ENCODE measurements at regions not wholly inside any gene's neighbourhood (a gene's known extent, or its start where the extent isn't known, plus 50 kb on each side); places are given as distances from the start of the nearest gene placed in this dataset.

DNA sequence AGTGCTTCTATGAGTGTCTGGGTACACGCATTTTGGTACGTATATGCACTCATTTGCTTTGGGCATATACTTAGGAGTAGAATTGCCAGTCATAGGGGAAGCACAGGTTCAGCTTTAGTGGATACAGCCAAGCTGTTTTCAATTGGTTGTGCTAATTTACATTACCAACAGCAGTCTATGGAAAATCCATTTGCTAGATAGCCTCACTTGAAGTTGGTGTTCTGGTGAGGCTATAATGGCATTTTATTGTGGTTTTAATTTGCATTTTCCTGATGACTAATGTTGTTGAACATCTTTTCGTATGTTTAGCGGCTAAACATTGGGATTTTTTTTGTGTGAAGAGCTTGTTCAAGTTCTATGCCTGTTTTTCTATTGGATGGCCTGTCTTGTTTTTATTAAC lies 76.8 kb upstream of the ANKH start:
- dilution Hi-C loops (cut with MboI; ENCODE audit: extremely low pct_ligation_motif_present, low sequenced_read_pairs), result no loop called here

DNA sequence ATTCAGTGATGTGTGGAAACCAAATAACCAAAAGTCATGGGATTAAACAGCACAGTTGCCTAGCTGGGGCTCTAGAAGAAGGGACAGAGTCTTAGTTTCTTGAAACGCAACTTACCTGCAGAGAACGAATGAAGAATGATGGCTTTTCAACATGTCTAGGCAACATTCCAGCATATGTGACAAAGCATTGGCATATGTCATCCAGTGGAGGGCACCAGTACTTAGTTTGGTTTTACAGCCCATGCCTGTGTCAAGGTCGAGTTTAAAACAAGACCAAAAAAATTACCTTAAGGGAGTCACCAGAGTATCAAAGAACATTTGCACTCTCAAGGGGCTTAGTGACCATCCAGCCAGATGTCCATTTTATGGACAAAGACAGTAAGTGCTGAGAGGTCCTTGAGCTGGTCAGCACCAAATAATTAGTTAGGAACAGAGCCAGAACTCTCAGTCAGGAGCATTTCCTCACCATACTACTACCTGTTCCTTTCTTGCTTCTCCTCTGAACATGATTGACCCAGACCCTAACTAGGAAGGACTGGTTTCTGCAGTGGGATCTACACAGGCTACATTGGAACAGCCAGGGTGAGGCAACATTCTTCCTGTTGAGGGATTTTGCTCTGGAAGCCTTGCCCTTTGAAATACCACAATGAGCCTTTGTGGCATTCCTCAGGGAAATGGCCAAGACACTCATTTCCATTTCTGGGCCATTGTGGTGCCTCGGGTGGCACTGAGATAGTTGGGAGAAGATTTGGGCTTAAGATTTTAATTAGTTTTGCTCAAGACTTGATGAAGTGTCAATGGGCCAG lies 75.4 kb upstream of the ANKH start:
- no peaks in the 10 kb centered on the region for H3K9me3 ChIP-seq (ENCODE audit: control insufficient read depth, low read depth, low read length)
- H2AFZ ChIP-seq (ENCODE audit: control insufficient read depth, low read length), result no peak overlapping the region
- H3K27ac ChIP-seq (ENCODE audit: control insufficient read depth, insufficient read depth, low read length), result no peak overlapping the region
- no peak overlapping the region for H3K4me2 ChIP-seq (ENCODE audit: control insufficient read depth, extremely low read depth, insufficient read depth, low read depth, low read length)
- no peaks in the 10 kb centered on the region for H3K27me3 ChIP-seq (ENCODE audit: control insufficient read depth, extremely low read depth, insufficient read depth, low read length)
- FAIRE-seq (peak; percentile 88), DNase-seq (ENCODE audit: low read depth, low spot score) (no peak)
- H3K9me1 ChIP-seq (ENCODE audit: control insufficient read depth, extremely low read depth, insufficient read depth, low read length), result no peaks in the 10 kb centered on the region
- H3K36me3 ChIP-seq (ENCODE audit: control insufficient read depth in 2 of 2, extremely low read depth in 1 of 2, insufficient read depth in 2 of 2, low read length in 2 of 2), result no peaks in the 10 kb centered on the region
- H3K4me1 ChIP-seq (ENCODE audit: control insufficient read depth, extremely low read depth, insufficient read depth, low read length), result peaks cover 2% of the 10 kb centered on the region
- dilution Hi-C loops (cut with MboI; ENCODE audit: extremely low pct_ligation_motif_present, low sequenced_read_pairs), result no loop called here
- TF ChIP-seq, protein P1, sequence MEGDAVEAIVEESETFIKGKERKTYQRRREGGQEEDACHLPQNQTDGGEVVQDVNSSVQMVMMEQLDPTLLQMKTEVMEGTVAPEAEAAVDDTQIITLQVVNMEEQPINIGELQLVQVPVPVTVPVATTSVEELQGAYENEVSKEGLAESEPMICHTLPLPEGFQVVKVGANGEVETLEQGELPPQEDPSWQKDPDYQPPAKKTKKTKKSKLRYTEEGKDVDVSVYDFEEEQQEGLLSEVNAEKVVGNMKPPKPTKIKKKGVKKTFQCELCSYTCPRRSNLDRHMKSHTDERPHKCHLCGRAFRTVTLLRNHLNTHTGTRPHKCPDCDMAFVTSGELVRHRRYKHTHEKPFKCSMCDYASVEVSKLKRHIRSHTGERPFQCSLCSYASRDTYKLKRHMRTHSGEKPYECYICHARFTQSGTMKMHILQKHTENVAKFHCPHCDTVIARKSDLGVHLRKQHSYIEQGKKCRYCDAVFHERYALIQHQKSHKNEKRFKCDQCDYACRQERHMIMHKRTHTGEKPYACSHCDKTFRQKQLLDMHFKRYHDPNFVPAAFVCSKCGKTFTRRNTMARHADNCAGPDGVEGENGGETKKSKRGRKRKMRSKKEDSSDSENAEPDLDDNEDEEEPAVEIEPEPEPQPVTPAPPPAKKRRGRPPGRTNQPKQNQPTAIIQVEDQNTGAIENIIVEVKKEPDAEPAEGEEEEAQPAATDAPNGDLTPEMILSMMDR (optimal IDR thresholded peaks at IDR 0.05 in 1 of 3, IDR thresholded peaks at IDR 0.05 in 1 of 3, conservative IDR thresholded peaks at IDR 0.05 in 1 of 3; ENCODE audit: extremely low read depth in 1 of 3, insufficient read depth in 2 of 3, low read length in 3 of 3), result peak; percentile 50 to 71 (median 62)
- TF ChIP-seq EZH2 (IDR thresholded peaks at IDR 0.05; ENCODE audit: low read length), result no peak
- no peak overlapping the region for H3K4me3 ChIP-seq (ENCODE audit: control insufficient read depth in 2 of 3, extremely low read depth in 1 of 3, insufficient read depth in 2 of 3, low read depth in 1 of 3, low read length in 3 of 3)
- H3K79me2 ChIP-seq (ENCODE audit: control insufficient read depth, insufficient read depth, low read length), result no peaks in the 10 kb centered on the region
- no peaks in the 10 kb centered on the region for H4K20me1 ChIP-seq (ENCODE audit: control insufficient read depth, extremely low read depth, insufficient read depth, low read length)
- no peak overlapping the region for H3K9ac ChIP-seq (ENCODE audit: control insufficient read depth, extremely low read depth, insufficient read depth, low read length)

More for the DNA sequence above, 76.8 kb upstream of the ANKH start:
- H2AFZ ChIP-seq (ENCODE audit: control insufficient read depth, low read length), result no peak overlapping the region
- no peaks in the 10 kb centered on the region for H3K9me1 ChIP-seq (ENCODE audit: control insufficient read depth, extremely low read depth, insufficient read depth, low read length)
- no peaks in the 10 kb centered on the region for H3K36me3 ChIP-seq (ENCODE audit: control insufficient read depth in 2 of 2, extremely low read depth in 1 of 2, insufficient read depth in 2 of 2, low read length in 2 of 2)
- TF ChIP-seq, protein P1 (optimal IDR thresholded peaks at IDR 0.05 in 1 of 3, IDR thresholded peaks at IDR 0.05 in 1 of 3, conservative IDR thresholded peaks at IDR 0.05 in 1 of 3; ENCODE audit: extremely low read depth in 1 of 3, insufficient read depth in 2 of 3, low read length in 3 of 3), result no peak
- no peak for TF ChIP-seq EZH2 (IDR thresholded peaks at IDR 0.05; ENCODE audit: low read length)
- peaks cover 2% of the 10 kb centered on the region for H3K4me1 ChIP-seq (ENCODE audit: control insufficient read depth, extremely low read depth, insufficient read depth, low read length)
- no peaks in the 10 kb centered on the region for H4K20me1 ChIP-seq (ENCODE audit: control insufficient read depth, extremely low read depth, insufficient read depth, low read length)
- H3K9ac ChIP-seq (ENCODE audit: control insufficient read depth, extremely low read depth, insufficient read depth, low read length), result no peak overlapping the region
- no peaks in the 10 kb centered on the region for H3K9me3 ChIP-seq (ENCODE audit: control insufficient read depth, low read depth, low read length)
- no peaks in the 10 kb centered on the region for H3K79me2 ChIP-seq (ENCODE audit: control insufficient read depth, insufficient read depth, low read length)
- H3K4me3 ChIP-seq (ENCODE audit: control insufficient read depth in 2 of 3, extremely low read depth in 1 of 3, insufficient read depth in 2 of 3, low read depth in 1 of 3, low read length in 3 of 3), result no peak overlapping the region
- no peak for DNase-seq (ENCODE audit: low read depth, low spot score)
- no peaks in the 10 kb centered on the region for H3K27me3 ChIP-seq (ENCODE audit: control insufficient read depth, extremely low read depth, insufficient read depth, low read length)
- no peak for FAIRE-seq
- H3K27ac ChIP-seq (ENCODE audit: control insufficient read depth, insufficient read depth, low read length), result no peak overlapping the region
- no peak overlapping the region for H3K4me2 ChIP-seq (ENCODE audit: control insufficient read depth, extremely low read depth, insufficient read depth, low read depth, low read length)
